ENCODE measurements at regions not wholly inside any gene's neighbourhood (a gene's known extent, or its start where the extent isn't known, plus 50 kb on each side); places are given as distances from the start of the nearest gene placed in this dataset.

DNA sequence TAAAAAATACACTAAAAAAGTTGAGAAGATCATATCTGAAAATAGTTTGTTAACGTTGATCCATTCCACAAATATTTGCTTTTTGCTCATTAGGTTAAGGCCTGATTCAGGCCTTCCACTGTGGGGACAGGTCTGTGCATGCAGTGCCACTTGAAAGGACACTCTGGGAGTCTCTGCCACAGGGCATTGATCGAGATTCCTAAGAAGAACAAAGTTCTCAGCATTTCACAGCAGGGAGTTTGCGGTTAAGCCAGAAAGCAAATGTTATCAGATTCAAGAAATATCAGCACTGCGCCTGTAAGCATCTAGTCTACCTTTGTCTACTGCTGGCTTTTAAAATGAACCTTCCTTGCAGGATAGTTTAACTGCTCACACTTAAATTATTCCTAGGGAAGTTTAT is 62.2 kb upstream of the TNIP3 start:
- no peak for ATAC-seq

DNA sequence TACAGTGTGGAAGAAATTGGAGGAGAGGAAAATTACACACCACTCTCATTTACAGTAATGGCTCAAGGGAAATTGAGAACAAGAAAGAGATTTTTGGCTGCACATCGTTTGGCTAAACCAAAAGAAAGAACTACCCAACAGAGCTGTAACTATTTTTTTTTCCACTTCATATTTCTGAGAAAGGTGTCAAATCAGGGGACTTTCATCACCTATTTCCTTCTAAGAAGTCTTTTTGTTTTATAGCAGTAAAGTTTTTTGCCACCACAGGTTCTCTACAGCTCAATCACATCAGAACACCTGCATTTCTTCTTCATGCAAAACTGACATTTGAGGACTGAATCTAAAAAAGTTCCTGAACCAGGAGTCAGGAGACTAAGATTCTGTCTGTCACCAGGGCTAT is 57.5 kb upstream of the TNIP3 start:
- no peak for ATAC-seq

DNA sequence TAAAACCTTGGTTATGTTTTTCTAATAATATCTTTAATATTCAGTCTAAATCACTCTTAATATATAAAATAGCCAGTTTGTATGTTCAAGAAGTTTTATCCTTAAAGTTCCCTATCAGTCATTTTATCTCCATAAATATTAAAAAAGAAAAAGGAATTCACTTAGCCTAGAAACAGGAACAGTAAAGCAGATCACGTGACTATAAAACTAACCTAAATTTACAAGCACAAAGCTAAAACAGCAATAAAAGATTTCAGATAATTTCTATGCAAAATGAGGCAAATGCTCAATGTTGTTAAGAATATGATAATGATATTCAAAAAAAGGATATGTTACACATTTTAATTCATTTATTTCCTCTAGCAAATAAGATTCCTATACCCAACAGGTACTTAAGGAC is 57.1 kb upstream of the TNIP3 start:
- ATAC-seq = no peak

DNA sequence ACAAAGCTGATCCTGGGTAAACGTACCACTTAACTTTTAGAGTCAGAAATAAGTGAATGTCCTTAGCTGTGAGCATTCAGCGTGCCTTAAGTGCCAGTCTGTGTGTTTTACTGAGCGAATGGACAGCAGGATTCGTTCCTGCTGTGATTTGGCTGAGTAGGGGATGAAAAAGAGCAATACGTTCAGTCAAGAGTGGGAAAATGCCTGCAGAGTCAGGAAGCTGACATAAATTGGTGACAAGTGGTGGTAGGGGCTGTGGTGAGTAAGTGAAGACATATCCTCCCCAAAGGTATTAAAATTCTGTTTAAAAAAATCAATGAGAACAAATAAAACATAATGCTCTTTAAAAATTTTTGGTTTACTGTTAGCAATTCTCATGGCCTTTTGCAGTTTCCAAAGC is 56.6 kb upstream of the TNIP3 start:
- no peak for ATAC-seq

DNA sequence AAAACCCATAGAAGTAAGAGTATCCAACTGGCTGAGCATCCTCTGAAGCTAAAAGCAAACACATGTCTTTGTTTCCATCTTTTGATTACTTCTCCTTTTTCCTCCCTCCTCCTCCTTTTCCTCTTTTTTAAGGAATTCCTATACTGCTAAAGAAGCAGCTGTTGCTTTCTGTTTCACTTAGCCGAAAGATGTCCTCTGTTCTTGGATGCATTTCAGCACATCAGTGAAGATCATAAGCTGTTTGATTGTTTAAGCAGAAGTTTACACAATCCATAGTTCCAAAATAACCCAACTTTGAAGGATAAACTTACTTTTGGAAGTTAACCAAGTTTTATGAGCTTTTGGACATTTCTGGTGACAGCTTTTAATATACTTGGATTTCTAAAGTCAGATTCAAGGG is 55.1 kb upstream of the TNIP3 start:
- no peak for ATAC-seq

DNA sequence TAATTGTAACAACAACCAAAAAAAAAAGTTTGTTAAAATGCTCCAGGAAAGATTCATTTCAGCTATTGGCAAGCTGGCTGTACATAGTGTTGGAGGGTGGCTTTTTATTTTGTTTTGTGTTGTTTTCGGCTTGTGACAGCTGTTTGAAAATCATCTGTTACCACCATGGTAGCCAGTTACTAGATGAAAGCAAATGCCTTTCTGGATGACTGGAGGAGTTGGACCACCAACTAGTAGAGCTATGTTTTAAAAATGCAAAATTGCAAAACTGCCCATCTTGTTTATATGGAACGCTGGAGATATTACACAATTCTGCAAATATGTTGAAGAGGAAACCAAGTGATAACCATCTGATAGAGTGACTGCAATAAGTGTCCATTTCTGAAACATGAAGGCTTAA is 53.2 kb upstream of the TNIP3 start:
- no peak for ATAC-seq

DNA sequence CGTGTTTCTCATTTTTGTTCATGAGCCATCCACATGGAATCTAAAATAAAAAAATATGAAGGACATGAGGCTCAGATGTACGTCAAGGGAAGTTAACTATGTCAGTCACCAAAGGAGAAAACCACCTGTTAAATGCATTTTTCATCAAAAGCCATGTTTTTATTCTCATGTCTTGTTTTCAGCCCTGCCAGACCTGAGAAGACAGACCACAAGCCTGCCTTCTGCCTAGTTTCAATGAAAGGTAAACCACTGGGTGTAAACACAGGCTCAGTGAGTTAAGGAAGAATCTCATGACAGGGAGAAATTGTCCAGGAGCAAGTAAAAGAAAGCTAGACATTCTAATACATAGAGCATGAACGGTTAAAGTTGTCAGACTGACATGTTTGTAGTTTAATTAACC is 52.3 kb upstream of the TNIP3 start:
- no peak for ATAC-seq

DNA sequence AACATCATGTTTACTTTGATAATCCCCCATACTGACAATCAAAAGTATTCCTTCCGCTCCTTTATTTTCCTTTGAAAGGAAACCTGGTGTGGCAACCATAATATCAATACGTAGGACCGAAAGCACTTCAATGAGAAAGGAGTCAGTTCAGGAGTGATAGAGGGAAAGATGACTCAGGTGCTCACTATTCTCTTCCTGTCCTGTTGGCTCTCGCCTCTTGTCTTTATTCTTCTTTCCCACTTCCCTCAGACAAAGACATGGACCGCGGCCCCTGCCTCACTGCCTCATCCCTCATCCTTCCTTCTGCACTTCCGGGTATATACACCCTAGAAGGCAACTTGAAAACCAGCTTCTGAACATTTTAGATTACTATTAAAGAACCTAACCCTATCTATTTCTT is 49.8 kb upstream of the TNIP3 start:
- no peak for ATAC-seq
